ENCODE measurements at regions not wholly inside any gene's neighbourhood (a gene's known extent, or its start where the extent isn't known, plus 50 kb on each side); places are given as distances from the start of the nearest gene placed in this dataset.

DNA sequence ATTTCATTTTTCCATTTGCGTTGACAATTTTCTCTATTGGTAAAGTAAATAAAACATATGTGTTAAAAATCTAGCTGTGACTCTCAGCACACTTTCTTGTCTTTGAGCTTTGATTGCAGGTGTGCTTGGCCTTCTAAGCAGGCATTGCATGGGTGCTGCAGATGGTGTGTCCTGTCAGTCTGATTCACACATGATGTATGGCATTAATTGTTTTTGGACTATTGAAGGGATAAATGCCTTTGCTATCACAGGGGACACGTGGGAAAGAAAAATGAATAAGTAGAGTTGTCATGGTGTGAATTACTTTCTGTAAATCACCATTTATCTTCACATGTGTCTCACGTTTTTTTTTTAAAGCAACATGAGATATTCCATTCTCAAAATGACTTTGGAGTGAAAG lies 211.3 kb upstream of the NAV3 start:
- DNase-seq, result no peak

DNA sequence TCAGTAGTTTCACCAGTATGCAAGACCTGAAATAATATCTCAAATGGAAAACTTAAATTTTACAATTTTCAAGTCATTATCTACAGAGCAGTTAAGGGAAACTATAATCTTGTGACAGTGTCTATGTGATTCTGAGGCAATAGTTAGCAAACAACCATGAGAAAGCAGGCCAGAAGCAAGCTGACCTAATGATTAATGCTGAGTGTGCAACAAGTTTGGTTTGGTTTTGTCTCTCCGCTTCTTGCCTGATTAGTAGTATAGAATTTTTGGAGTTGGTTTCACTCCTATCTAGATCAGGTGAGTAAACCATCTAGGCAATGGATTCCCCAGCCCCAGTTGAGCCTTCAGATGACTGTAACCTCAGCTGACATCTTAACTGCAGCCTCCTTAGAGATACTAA lies 212.9 kb upstream of the NAV3 start:
- no peak for DNase-seq

DNA sequence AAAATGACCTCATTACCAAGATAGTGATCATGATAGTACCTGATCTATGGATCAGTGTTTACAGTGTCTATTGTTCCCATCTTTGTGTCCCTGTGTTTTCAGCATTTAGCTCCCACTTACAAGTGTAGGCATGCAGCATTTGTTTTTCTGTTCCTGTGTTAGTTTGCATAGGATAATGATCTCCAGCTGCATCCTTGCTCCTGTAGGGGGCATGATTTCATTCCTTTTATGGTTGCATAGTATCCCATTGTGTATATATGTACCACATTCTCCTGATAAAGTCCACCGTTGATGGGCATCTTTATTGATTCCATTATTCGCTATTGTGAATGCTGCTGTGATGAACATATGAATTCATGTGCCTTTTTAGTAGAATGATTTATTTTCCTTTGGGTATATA lies 215.4 kb upstream of the NAV3 start:
- no peak for DNase-seq

DNA sequence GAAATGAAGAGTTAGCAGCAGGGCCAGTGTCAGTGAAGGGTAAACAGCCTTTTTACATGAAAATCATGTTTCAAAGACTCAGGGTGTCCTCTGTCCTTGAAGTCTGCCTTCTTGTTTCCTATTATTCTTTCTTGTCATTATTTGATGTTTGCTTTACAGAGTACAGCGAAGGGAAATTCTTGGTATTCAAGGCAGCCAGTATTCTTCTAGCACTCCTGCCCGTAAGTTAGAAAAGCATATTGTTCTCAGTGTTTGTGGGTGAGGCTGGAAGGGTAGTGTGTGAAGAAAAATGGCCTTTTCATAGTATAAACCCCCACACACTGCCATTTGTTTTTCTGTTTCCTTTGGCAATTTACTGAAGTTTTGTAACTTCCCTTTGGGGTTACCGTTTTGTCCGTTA lies 217.3 kb upstream of the NAV3 start:
- DNase-seq, result no peak

DNA sequence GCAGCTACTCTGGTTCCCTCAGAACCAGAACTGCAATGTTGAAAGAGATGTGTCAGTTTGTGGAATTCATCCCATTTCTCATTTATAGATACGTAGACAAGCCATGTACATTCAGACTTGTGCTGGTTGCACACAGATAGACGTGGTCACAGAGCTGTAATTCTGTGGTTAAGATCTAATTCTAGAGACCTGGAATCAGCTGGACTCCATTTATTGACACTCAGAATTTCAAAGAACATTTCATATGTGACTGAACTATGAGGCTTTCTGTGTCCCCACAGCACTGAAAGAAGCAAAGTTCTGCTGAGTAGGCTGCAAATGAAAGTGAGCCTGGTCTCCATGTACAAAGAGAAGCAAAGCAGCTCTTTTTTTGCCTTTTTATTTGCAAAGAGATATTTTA lies 220.2 kb upstream of the NAV3 start:
- DNase-seq, result no peak

DNA sequence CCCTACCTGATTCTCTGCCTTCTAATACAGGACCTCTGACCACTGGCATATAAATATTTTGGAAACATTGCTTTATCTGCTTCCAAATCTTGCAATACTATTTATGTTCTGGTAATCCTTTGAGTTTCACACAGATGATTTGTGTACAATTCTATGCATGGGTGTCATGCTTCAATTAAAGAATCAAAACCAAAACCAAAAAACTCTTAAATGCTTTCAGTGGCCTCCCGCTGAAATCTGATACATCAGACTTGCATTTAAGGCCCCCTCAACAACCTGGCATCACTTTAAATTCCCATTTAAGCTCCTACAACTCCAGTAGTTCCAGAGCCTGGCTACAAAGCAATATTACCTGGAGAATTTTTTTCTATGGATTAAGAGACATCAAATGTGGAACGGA lies 221.7 kb upstream of the NAV3 start:
- no peak for DNase-seq

DNA sequence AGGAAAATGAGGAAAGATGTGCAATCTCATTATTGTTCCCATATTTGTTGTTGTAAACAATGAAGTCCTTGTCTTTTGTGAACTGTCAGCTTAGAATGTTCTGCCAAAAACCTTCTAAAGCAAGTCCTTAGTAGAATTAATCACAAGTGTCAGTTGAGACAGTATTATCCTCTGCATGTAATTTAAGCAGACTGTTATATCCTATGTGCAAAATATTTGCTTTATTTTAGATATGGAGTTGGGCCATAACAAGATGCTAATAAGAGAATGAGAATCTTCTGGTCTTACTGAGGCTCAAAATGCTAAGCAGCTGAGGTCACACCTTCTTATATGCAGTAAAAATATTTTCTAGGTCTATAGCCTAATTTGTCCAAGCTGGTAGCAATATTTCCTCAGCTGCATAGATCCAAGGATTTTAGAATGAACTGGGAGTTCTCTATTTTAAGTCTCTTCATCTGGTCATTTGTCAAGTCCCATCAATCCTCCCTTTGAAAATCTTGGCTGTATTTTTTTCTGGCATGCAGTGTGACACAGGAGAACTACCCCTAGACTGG lies 222.3 kb upstream of the NAV3 start:
- DNase-seq, result peak in 1 of 2 donors; percentile 42

DNA sequence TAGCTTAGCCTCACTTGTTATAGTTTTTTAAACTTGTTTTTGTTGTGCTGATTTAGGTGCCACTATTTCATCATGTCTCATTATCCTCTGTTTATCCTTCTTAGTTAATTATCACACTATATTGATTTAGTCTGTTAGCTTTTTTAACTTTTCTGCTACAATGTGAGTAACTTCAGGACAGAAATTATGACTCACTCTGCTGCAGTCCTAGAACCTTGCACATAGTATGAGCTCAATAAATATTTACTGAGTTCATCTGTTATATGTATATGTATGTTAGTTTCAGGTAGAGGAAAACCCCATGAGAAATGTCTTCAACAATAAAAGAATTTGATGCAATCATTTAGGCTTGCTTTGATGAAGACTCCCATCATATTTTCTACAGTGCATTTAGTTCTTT lies 224.3 kb upstream of the NAV3 start:
- DNase-seq, result no peak

DNA sequence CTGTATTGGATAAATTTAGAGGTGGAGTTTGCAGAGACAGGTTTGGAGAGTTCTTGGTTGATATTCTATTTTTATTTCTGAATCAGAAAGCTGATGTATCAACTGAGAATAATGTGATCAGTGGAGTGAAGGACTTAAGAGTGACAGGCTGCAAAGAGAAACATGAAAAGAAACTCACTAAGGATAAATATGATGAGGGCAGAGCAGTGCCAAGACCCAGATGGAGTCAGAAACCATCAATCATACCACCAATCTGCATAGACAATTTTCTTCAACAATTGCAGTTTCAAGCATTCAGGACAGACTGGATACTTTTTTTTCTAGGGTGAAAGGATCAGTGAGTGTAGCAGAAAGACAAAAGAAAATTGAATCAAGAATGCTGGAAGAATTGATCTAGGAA lies 226.7 kb upstream of the NAV3 start:
- DNase-seq, result no peak

DNA sequence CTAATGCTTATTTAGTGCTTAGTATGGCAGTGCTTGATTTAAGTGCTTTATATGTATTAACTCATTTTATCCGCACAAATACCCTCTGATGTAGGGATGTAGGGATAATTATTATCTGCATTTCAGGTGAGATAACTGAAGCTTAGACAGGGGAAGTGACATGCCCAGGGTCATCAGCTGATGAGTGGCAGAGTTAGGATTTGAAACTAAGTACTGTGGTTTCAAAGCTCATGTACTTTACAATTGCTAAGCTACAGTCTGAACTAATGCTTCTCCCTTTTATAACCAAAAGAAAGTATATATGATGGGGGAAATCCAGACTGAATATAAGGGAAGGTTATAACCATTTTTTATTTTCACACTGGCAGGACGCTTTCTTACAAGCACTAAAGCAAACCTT lies 229.6 kb upstream of the NAV3 start:
- DNase-seq, result no peak

DNA sequence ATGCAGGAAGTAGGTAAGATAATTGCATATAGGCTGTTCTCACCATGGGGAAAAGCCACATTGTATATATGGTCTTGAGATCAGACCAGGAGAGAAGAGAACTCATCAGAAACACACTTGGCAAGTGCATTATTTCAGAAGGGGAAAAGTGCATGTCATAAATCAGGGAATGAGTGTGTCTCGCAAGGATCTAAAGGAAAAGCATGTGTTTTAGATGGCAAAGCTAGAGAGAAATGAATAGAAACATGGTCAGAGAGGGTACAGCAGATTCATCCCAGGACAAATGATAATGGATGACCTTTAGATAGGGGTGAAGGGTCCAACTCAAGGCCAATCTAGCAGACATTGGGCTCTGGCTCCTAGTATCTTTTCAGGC lies 230.2 kb upstream of the NAV3 start:
- DNase-seq, result no peak

DNA sequence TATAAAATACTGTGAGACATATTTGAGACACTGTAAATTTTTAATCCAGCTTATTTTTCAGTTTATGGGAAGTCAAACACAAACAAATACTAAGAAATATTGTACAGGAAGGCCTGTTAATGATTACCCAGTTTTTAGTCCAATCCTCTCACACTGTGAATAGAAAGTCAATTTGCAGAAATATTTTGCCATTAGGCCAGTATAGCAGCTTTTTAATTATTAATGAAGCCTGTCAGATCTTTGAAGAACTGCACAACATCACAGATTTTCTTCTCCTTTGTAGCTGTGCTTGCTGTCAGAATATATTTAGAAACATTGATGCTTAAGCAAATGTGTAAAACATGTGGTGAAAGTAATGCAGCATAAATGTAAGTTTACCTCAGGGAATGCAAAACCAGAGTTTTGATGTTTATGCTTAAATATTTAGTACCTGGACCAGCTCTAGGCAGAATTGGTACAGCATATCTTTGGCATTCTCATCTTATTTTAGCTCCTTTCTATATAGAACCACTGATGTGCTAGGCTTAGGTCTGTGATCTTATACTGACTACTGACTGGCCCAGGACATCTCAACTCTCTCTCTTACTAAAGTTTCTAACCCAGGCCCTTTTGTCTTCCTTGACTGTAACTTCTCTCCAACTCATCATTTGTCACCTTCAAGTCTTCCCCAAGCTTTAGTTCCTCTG lies 230.8 kb upstream of the NAV3 start:
- no peak for DNase-seq

DNA sequence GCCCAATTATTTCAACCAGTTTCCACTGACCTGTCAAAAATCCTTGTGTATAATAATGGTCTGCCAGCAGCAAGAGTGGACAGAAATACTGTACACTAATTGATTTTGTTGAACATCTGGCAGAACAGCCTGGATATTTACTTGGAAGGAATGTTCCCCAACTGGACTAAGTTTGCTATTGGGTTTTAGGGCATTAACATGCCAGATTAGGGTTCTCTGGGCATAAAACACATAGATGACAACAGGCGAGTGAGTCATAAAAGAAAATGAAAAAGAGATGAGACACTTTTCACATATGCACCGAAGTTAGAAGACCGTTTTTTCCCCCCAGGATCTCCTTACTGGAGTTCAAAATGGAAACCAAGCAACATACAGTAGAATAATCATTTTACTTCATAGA lies 236.3 kb upstream of the NAV3 start:
- no peak for DNase-seq

DNA sequence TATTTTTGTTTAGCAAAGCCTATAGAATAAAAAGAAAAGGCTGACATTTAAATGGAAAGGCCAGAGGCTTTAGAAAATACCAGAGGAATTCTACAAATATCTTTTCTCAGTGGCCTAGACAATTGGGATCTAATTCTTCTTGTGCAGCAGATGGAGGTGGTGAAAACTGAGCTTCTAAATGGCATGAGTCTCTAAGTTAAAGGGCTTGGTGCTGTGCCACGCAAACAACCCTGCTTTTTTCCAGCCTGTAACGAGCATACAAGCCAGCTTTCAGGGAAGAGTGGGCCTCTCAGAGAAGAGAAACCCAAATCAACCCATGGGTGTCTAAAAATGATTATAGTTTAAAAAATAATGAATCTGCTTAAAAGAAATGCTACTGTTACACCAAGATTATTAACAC lies 237.9 kb upstream of the NAV3 start:
- no peak for DNase-seq

DNA sequence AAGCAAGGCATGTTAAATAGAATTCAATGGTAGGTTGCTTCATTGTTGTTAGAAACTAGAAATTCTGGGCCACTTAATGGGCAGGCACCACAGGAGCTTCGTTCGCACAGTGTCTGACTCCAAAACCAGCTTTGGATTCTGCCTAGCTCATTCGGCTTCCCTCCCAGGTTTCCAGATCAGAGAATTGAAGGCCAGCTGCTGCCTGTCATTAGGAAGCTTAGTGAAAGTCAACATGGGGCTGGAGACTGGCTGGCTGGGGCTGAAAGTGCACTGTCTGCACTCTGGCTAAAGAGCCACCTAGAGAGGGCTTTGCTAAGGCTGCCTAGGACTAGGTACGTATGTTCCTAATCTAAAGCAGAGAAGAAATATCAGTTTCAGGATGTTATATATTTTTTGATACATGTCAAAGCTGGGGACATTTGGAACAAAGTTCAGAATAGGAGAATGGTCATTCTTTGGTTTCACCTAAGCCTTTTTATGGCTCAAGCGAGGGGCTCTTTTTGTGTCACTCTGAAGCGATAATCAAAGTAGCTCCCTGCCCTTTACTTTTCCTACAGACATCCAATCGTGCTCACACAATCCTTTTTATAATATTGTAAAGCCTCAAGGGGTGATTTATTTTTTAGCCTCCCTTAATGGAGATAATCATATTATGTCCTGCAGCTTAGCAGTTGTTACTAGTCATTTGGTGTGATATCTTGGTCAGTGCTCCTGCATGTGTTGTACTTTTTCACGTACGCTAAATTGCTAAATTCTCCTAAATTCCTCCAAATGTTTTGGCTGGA lies 238.5 kb upstream of the NAV3 start:
- no peak for DNase-seq

DNA sequence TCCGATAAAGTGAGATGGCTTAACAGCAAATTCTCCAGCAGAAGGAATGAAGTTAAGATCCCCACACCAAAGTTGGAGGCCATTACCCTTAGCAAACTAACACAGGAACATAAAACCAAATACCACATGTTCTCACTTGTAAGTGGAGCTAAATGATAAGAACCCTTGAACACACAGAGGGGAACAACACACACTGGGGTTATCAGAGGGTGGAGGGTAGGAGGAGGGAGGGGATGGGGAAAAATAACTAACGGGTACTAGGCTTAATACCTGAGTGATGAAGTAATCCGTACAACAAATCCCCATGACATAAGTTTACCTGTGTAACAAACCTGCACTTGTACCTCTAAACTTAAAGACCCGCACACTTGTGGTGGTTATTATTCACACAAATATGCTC lies 240.4 kb upstream of the NAV3 start:
- DNase-seq, result no peak

DNA sequence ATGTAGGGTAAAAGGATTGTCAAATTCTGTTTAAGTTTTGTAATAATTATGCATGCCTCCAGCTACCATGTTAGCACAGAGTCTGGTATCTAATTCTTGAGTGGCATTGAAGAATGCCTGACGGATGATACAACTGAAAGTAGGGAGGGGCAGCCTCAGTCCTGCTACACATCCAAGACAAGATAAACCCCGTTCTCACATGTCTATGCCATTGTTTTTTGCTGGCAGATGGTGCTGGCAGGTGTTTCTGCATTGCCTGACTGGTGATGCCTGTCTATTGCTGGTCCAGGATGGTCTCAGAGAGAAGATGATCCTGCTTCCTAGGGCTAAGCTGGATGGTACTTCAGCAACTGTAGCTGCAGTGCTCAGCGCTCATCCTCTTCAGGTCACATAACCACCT lies 245.8 kb upstream of the NAV3 start:
- no peak for DNase-seq

DNA sequence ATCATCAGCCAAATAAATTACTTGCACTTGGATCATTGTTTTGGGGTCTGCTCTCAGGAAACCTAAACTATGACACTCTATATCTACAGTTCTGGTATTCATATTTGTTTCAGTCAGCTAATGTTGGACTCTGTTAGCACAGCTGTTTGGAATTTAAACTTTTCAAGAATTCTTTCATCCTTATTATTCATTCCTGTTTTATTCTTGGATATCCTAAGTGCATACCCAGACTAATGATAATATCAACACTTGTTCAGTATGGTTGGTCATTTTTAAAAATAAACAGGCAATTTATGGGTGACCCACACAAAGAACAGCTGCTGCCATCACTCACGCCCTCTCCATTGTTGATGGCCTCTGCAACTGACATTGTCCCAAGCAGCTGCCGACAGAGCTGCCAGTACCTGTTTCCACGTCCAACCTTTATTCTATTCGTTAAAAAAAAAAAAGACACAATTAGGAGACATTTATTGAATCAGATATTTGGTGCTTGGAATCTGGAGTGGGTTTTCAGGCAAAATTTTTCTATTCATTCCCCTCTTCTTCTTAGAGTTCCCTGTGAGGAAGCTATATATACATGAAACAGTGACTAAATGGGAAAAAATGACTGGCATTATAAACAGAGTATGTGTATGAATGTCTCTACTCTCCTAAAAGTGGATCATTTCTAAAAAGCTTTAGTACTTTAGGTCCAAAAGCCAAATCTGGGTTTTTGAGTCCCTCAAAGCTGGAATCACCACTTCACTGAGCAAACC lies 252.1 kb upstream of the NAV3 start:
- DNase-seq, result no peak

DNA sequence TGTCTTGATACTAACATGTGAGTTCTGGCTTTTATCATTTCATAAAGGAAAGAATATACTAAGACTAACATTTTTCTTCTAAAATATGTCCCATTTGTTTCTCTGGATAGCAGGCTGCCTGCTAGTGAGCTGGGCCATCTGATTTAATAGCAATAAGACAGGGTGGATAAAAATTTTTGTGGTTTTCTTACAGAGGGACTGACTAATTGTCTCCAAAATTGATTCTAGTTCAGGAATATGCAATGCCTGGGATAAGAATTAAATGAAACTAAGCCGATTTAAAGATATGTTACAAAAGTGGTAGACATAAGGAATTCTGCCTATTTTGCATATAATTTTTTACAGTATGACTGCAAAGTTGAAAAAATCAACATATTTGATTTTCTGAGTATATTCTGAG lies 252.9 kb upstream of the NAV3 start:
- no peak for DNase-seq

DNA sequence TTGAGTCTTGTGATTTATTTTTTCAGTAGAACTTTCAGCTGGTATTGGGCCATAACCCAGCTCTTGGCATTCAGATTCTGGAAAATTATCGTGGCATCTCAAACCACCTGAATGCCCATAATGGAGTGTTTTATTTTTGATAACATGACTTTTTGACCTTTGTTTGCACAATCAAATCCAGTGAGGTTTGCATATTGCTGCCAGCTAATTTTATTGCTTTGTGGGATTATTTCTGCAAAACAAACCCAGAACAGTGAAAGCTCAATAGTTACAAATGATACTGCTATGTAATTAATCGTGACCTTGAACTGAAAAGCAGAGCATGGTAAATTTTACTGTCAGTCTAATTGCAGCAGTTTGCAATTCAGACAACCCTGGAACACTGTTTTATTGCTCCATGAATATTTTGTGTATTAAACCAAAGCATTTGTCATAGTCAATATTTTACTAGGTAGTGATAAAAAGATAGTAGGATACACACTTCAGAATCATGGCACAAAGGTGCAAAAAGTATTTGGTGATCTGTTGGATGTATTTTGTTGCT lies 255.2 kb upstream of the NAV3 start:
- DNase-seq, result no peak

DNA sequence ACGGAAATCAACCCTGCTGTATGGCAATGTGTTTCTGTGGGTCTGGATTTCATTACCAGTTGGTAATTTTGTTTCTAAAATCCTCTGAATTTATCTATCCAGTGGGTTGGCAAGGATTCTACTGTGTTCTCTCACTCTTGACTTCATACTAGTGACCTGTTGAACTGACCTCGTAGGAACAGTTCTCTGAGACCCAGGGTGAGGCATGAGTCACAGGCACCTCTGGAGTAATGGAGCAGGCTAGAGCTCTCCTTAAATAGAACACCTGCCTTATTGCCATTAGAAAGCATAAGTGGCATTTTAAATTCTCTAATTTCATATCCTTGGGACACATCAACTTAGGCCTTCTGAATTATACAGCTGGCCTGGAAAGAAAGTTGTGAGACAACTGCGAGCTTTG lies 258.3 kb upstream of the NAV3 start:
- DNase-seq, result no peak

DNA sequence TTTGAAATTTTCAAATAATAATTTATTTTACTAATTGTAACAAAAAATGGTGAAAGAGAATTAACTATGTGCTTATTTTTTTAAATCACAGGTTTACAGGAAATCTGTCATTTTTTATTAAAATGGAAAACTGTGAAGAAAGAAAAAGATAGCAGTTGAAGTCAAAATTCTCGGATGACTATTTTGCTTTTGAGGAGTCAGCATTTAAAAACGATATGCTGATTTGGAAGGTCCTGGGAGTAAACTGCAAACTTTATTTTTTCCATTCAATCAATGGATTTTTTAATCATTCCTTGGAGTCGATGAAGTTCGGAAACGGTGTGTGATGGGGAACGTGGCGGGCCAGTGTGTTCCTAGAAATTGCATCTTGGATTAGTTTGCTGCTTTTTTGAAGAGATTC lies 258.9 kb upstream of the NAV3 start:
- no peak for DNase-seq

DNA sequence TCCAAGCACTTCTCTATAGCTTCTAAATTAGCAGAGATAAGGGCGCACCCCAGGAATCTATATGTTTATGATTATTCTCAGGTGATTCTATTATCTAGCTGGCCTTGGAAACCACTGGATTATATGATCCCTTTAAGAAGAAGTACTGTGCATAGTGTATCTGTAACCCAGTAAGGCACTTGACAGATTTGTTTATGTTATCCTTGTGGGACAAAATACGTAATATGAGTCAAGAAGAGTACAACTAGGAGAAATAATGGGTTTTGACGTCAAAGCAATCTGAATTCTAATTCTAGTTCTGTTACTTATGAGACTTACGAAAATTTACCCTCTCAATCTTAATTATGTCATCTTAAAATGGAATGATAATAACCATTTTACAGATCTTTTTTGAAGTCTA lies 259.6 kb upstream of the NAV3 start:
- DNase-seq, result no peak

DNA sequence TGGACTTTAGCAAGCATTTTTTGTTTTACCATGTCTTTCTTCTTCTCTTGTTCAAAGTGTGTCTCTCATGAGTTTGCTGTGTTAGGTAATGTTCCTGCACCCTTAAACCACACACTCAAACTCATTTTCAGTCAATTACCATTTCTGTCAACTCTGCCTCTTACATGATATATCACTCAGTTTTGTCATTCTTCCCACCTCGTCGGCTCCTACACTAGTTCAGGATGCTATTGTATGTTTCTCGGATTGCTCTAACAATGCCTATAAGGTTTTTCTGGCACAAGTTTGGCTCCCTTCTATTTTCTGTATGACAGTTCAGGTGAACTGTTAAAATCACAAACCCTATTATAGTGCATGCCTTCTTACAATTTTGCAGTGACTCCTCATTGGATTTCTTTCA lies 260.8 kb upstream of the NAV3 start:
- DNase-seq, result no peak

Data from hippocampal formation (tissue), 2 donors.